WTC11 (cell line): ENCODE measurements at regions not wholly inside any gene's neighbourhood (a gene's known extent, or its start where the extent isn't known, plus 50 kb on each side); places are given as distances from the start of the nearest gene placed in this dataset.

Experiments used
- NFYB ChIP-seq: sonication (generic); formaldehyde crosslinking; conservative IDR thresholded peaks from 2 replicates; pipeline ENCODE4 v1.8.0; 2022; ENCODE audit warnings: low read depth, missing genetic modification reagents
- NR2C2 ChIP-seq: sonication (generic); formaldehyde crosslinking; IDR thresholded peaks from 2 replicates; pipeline ENCODE4 v1.8.0; 2022; ENCODE audit warnings: mild to moderate bottlenecking, missing genetic modification reagents
- TEAD4 ChIP-seq: sonication (generic); formaldehyde crosslinking; IDR thresholded peaks from 2 replicates; pipeline ENCODE4 v1.8.0; 2022; ENCODE audit warnings: mild to moderate bottlenecking, missing genetic modification reagents
- TP53 ChIP-seq: sonication (generic); formaldehyde crosslinking; IDR thresholded peaks from 2 replicates; pipeline ENCODE4 v1.8.1; 2023; ENCODE audit warnings: mild to moderate bottlenecking, missing genetic modification reagents
- USF2 ChIP-seq: sonication (generic); formaldehyde crosslinking; IDR thresholded peaks from 2 replicates; pipeline ENCODE4 v1.8.1; 2023; ENCODE audit warnings: mild to moderate bottlenecking, missing genetic modification reagents, moderate library complexity
- TF ChIP-seq, protein P1 (sequence below): fragments of 200-600 bp; IDR thresholded peaks from 2 replicates; pipeline ENCODE4 v1.8.0; 2022; ENCODE audit warnings: antibody characterized with exemption
- TF ChIP-seq, protein P2 (sequence below): sonication (generic); formaldehyde crosslinking; IDR thresholded peaks from 2 replicates; pipeline ENCODE4 v1.8.1; 2022; ENCODE audit warnings: mild to moderate bottlenecking, missing genetic modification reagents, moderate library complexity, borderline replicate concordance
- TF ChIP-seq, protein P3 (sequence below): sonication (generic); formaldehyde crosslinking; IDR thresholded peaks from 2 replicates; pipeline ENCODE4 v1.8.0; 2022; ENCODE audit warnings: mild to moderate bottlenecking, missing genetic modification reagents

- TF ChIP-seq, protein P1, sequence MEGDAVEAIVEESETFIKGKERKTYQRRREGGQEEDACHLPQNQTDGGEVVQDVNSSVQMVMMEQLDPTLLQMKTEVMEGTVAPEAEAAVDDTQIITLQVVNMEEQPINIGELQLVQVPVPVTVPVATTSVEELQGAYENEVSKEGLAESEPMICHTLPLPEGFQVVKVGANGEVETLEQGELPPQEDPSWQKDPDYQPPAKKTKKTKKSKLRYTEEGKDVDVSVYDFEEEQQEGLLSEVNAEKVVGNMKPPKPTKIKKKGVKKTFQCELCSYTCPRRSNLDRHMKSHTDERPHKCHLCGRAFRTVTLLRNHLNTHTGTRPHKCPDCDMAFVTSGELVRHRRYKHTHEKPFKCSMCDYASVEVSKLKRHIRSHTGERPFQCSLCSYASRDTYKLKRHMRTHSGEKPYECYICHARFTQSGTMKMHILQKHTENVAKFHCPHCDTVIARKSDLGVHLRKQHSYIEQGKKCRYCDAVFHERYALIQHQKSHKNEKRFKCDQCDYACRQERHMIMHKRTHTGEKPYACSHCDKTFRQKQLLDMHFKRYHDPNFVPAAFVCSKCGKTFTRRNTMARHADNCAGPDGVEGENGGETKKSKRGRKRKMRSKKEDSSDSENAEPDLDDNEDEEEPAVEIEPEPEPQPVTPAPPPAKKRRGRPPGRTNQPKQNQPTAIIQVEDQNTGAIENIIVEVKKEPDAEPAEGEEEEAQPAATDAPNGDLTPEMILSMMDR: no peak
- TF ChIP-seq, protein P2, sequence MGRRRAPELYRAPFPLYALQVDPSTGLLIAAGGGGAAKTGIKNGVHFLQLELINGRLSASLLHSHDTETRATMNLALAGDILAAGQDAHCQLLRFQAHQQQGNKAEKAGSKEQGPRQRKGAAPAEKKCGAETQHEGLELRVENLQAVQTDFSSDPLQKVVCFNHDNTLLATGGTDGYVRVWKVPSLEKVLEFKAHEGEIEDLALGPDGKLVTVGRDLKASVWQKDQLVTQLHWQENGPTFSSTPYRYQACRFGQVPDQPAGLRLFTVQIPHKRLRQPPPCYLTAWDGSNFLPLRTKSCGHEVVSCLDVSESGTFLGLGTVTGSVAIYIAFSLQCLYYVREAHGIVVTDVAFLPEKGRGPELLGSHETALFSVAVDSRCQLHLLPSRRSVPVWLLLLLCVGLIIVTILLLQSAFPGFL (CRISPR knock-in tag): no peak
- TF ChIP-seq NR2C2 (CRISPR knock-in tag): no peak
- TF ChIP-seq, protein P3, sequence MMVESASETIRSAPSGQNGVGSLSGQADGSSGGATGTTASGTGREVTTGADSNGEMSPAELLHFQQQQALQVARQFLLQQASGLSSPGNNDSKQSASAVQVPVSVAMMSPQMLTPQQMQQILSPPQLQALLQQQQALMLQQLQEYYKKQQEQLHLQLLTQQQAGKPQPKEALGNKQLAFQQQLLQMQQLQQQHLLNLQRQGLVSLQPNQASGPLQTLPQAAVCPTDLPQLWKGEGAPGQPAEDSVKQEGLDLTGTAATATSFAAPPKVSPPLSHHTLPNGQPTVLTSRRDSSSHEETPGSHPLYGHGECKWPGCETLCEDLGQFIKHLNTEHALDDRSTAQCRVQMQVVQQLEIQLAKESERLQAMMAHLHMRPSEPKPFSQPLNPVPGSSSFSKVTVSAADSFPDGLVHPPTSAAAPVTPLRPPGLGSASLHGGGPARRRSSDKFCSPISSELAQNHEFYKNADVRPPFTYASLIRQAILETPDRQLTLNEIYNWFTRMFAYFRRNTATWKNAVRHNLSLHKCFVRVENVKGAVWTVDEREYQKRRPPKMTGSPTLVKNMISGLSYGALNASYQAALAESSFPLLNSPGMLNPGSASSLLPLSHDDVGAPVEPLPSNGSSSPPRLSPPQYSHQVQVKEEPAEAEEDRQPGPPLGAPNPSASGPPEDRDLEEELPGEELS (CRISPR knock-in tag): no peak
- no peak for TF ChIP-seq NFYB
- TF ChIP-seq TEAD4 (CRISPR knock-in tag): no peak
- TF ChIP-seq TP53 (CRISPR knock-in tag): no peak
- TF ChIP-seq USF2 (CRISPR knock-in tag): no peak
These were observed 467.0 kb upstream of the UBE2E3 start for GRCh38 chr2:180513389-180513788.
